A549 (cell line): ENCODE measurements at regions not wholly inside any gene's neighbourhood (a gene's known extent, or its start where the extent isn't known, plus 50 kb on each side); places are given as distances from the start of the nearest gene placed in this dataset.
"Not testable (repeated sequence)": the region's sequence is repeated elsewhere in the genome, so short reads cannot be mapped to it uniquely, and the experiment has no call there.

Experiments
- ATAC-seq, 2 experiments: fragments of 200-7000 bp in 1 of 2; fragments of >200 bp in 1 of 2; cut with Nextera tagmentation in 1 of 2; cut with Tn5 transposase in 1 of 2; 3 replicates each; pipeline versions ENCODE4 v1.8.0 to v1.9.1; 2018 to 2020; ENCODE audit warnings: mild to moderate bottlenecking in 1 of 2, moderate library complexity in 1 of 2
- CTCF ChIA-PET: fragments of 300-600 bp; sonication (Branson Sonifier 250); formaldehyde crosslinking; extraction: SDS; loops from one replicate; lab custom pipeline; 2021; ENCODE audit warnings: antibody characterized with exemption, inconsistent platforms; lab: Yijun Ruan, JAX
- POLR2A ChIA-PET: fragments of 350-600 bp; formaldehyde crosslinking; extraction: SDS; loops from one replicate; lab custom pipeline; 2021; ENCODE audit warnings: antibody characterized with exemption, inconsistent platforms; lab: Yijun Ruan, JAX
- DNase-seq, 2 experiments: peaks; one replicate each; pipeline versions ENCODE4 v3.0.0 to v3.0.0-alpha.2; 2011 to 2016; ENCODE audit warnings: low read depth in 1 of 2, low spot score in 1 of 2
- FAIRE-seq: peaks from 2 replicates; lab custom pipeline; 2011; peaks lifted over from hg19 to GRCh38; lab: Jason Lieb, UNC
- H3K27ac ChIP-seq, 2 experiments: fragments of >200 bp; sonication (Bioruptor Twin); formaldehyde crosslinking; 3 replicates each; pipeline ENCODE4 v1.5.1; 2016 to 2017
- H3K4me1 ChIP-seq: fragments of >200 bp; sonication (Bioruptor Twin); formaldehyde crosslinking; 3 replicates; pipeline ENCODE4 v1.6.1; 2016
- H3K4me2 ChIP-seq: fragments of >200 bp; sonication (Bioruptor Twin); formaldehyde crosslinking; 3 replicates; pipeline ENCODE4 v1.6.1; 2016
- H3K4me3 ChIP-seq: fragments of >200 bp; sonication (Bioruptor Twin); formaldehyde crosslinking; 3 replicates; pipeline ENCODE4 v1.5.1; 2016
- H3K9me3 ChIP-seq: fragments of >200 bp; sonication (Bioruptor Twin); formaldehyde crosslinking; 3 replicates; pipeline ENCODE4 v1.6.1; 2016
- CEBPB ChIP-seq, 2 experiments: fragments of >200 bp in 1 of 2; sonication (Bioruptor Twin) in 1 of 2; formaldehyde crosslinking in 1 of 2; IDR thresholded peaks; 2 replicates each; pipeline ENCODE4 v1.6.1; 2012 to 2016
- ESRRA ChIP-seq: fragments of 150-350 bp; IDR thresholded peaks from 2 replicates; pipeline ENCODE4 v1.6.1; 2014; ENCODE audit warnings: mild to moderate bottlenecking, low read length, borderline replicate concordance
- FOSL2 ChIP-seq, 2 experiments: fragments of 450-650 bp in 1 of 2; fragments of >200 bp in 1 of 2; sonication (Bioruptor Twin) in 1 of 2; formaldehyde crosslinking; IDR thresholded peaks; 2 replicates each; pipeline versions ENCODE4 v1.5.0 to v1.6.1; 2016 to 2020; ENCODE audit warnings: mild to moderate bottlenecking in 1 of 2, moderate library complexity in 1 of 2
- FOXS1 ChIP-seq: fragments of 250-450 bp; sonication (Bioruptor Pico); IDR thresholded peaks from 2 replicates; pipeline ENCODE4 v1.5.0; 2020; ENCODE audit warnings: mild to moderate bottlenecking, moderate library complexity
- HEYL ChIP-seq: fragments of 250-450 bp; sonication (Bioruptor Pico); IDR thresholded peaks from 2 replicates; pipeline ENCODE4 v1.8.0; 2021; ENCODE audit warnings: mild to moderate bottlenecking, moderate library complexity
- HOXA7 ChIP-seq: fragments of 250-450 bp; sonication (Bioruptor Pico); IDR thresholded peaks from 2 replicates; pipeline ENCODE4 v1.5.0; 2020; ENCODE audit warnings: mild to moderate bottlenecking, moderate library complexity
- HOXB5 ChIP-seq: fragments of 250-450 bp; sonication (Bioruptor Pico); IDR thresholded peaks from 2 replicates; pipeline ENCODE4 v1.5.0; 2020; ENCODE audit warnings: mild to moderate bottlenecking, moderate library complexity
- JUNB ChIP-seq: fragments of >200 bp; sonication (Bioruptor Twin); formaldehyde crosslinking; IDR thresholded peaks from 2 replicates; pipeline ENCODE4 v1.6.1; 2016
- KDM5A ChIP-seq: fragments of 200-600 bp; sonication (generic); IDR thresholded peaks from 2 replicates; pipeline ENCODE4 v1.6.1; 2016; ENCODE audit warnings: antibody characterized with exemption, mild to moderate bottlenecking
- MAZ ChIP-seq: fragments of 150-350 bp; IDR thresholded peaks from 2 replicates; pipeline ENCODE4 v1.6.1; 2014; ENCODE audit warnings: antibody characterized with exemption, low read depth, low read length, borderline replicate concordance
- MYC ChIP-seq: IDR thresholded peaks from 2 replicates; pipeline ENCODE4 v1.6.1; 2012; ENCODE audit warnings: mild to moderate bottlenecking, inconsistent platforms, low read length, improper control_type of control experiment, borderline replicate concordance
- POLR2A ChIP-seq: IDR thresholded peaks from 2 replicates; pipeline ENCODE4 v1.6.1; 2012; ENCODE audit warnings: mild to moderate bottlenecking, low read length
- SMC3 ChIP-seq: fragments of >200 bp; sonication (Bioruptor Twin); formaldehyde crosslinking; IDR thresholded peaks from 3 replicates; pipeline ENCODE4 v1.6.1; 2018; ENCODE audit warnings: inconsistent platforms
- SREBF2 ChIP-seq: fragments of 450-650 bp; IDR thresholded peaks from 2 replicates; pipeline ENCODE4 v1.6.1; 2014; ENCODE audit warnings: mild to moderate bottlenecking, moderate library complexity
- ZFP36 ChIP-seq: fragments of 450-650 bp; IDR thresholded peaks from 2 replicates; pipeline ENCODE4 v1.6.1; 2014; ENCODE audit warnings: borderline replicate concordance; ENCODE audit not compliant: partially characterized antibody
- ZNF302 ChIP-seq: fragments of 250-450 bp; sonication (Bioruptor Pico); IDR thresholded peaks from 2 replicates; pipeline ENCODE4 v1.9.0; 2021; ENCODE audit warnings: inconsistent platforms, mild to moderate bottlenecking, moderate library complexity
- WGBS: methylation state at CpG from one replicate; pipeline ENCODE4 v1.1.6; 2017; ENCODE audit errors: missing lambda C conversion rate; 5-methylcytosine and 5-hydroxymethylcytosine counted together

DNA sequence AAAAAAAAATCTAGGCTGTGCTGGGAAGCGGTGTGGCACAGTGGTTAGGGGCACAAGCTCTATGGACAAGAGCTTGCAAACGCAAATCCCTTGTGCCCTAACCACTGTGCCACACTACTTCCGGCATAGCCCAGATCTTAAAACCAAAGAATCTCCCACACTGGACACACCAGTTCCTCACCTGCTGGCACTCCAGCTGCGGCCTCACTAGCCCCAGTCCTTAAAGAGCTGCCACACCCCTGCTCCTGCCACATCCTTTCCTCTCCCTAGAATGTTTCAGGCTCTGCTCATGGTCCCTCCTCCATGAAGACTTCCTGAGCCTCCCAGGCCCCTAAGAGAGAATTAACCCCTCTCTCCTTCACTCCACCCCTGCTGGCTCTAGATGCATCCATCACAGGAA, 71.8 kb upstream of the SRSF6 start (continued):
- no peak for TF ChIP-seq KDM5A
- TF ChIP-seq HOXB5, result no peak
- no peak for TF ChIP-seq ESRRA

DNA sequence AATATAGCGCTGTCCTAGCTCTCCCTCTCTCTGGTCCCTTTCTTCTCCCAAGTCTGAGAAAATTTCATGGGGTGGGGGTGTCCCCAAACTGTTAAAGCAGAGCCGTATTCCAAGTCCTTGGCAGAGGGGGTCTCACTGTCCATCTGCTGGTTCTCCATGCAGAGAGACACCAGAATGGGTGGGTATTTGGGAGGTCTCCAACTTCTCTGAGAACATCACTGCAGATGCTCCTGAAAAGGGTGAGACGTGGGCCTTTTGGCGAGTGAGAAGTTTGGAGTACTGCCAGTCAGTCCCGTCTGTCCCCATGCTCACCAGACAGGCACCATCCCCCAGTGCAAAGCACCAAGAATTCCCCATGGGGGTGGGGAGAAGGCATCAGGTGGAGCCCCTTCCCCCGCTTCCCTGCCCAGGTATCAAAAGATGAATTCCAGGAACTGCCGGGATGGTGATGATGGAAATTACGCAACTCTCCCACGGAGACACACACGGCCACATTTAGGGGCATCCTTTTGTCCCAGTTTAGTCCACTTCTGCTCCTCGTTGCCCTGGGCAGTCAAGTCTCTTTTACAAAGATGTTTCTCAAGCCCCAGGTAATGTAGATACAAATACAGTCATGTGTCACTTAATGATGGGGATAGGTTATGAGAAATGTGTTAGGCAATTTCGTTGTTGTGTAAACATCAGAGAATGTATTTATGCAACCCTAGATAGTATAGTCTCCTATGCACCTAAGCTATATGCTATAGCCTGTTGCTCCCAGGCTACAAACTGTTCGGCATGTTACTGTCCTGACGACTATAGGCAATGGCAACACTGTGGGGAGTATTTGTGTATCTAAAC, 73.4 kb upstream of the SRSF6 start:
- WGBS, result 22% methylated on average over 13 of the region's 14 CpGs
- Histone ChIP-seq H3K27ac (no peak overlapping the region), H3K4me2 (no peak overlapping the region), H3K4me3 (no peak overlapping the region), H3K4me1 (peaks cover 7% of the 10 kb centered on the region; the same call in 1 of the 3 replicates), H3K9me3 (no peaks in the 10 kb centered on the region)
- no peak for DNase-seq
- TF ChIP-seq HOXA7 (CRISPR knock-in tag) (no peak), CEBPB (IDR thresholded peaks at IDR 0.05) (peak; percentile 36 to 76; a peak in 3 of 4 replicates)
- ChIA-PET POLR2A (no interaction called here), CTCF (no interaction called here)
- no peak for FAIRE-seq
- ATAC-seq, result no peak

DNA sequence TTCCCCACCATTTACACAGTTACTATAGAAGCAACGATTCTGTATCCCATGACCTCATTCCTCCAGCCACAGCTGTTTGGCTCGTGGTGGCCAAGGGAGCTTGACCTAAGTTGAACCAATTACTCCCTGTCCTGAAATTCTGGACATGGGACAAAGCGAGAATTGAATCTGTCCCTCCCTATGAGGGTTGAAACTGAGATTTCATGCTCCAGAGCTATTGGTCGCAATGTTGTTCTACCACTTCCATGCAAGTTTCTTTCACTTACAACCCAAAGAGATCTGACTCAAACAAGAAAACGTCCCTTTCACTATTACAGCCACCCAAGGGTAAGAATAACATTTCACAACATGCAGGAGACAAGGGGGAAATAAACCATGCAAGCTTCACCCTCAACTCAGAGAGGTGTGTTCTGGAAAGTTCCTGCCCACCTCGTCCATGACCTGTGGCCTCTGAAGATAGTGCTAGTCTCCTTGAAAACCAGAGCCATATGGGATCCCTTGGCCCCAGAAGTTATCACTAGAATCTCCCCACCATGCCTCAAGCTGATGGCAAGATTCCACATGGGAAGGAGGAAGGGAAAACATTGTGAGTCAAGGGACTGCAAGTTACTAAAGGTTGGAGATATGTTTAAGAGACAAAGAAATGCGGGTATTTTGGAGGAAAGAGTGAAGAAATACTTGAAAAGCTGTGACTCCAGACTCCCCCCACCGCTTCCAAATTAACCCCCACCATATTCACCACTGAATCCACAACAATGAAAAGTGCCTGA, 74.5 kb upstream of the SRSF6 start:
- no peaks in the 10 kb centered on the region for H3K9me3 ChIP-seq
- no peak for DNase-seq
- peaks cover 4% of the 10 kb centered on the region; the same call in 1 of the 3 replicates for H3K4me1 ChIP-seq
- no peak for ATAC-seq
- ChIA-PET CTCF (no interaction called here), POLR2A (no interaction called here)
- no peak for TF ChIP-seq ZNF302 (CRISPR knock-in tag)
- TF ChIP-seq ZFP36, result no peak
- no peak for TF ChIP-seq FOXS1 (CRISPR knock-in tag)
- no peak for TF ChIP-seq SMC3
- TF ChIP-seq MYC, result no peak
- no peak for TF ChIP-seq HEYL (CRISPR knock-in tag)
- no peak for TF ChIP-seq SREBF2
- TF ChIP-seq HOXA7 (CRISPR knock-in tag), result no peak
- TF ChIP-seq JUNB, result no peak
- TF ChIP-seq FOSL2 (IDR thresholded peaks at IDR 0.05), result no peak
- TF ChIP-seq FOSL2 (CRISPR knock-in tag; IDR thresholded peaks at IDR 0.05), result no peak
- no peak for TF ChIP-seq MAZ
- TF ChIP-seq POLR2A, result no peak
- FAIRE-seq, result no peak
- WGBS, result 11% methylated on average over 8 of the region's 8 CpGs
- H3K4me3 ChIP-seq, result no peak overlapping the region
- no peak overlapping the region for H3K4me2 ChIP-seq
- no peak overlapping the region for H3K27ac ChIP-seq

DNA sequence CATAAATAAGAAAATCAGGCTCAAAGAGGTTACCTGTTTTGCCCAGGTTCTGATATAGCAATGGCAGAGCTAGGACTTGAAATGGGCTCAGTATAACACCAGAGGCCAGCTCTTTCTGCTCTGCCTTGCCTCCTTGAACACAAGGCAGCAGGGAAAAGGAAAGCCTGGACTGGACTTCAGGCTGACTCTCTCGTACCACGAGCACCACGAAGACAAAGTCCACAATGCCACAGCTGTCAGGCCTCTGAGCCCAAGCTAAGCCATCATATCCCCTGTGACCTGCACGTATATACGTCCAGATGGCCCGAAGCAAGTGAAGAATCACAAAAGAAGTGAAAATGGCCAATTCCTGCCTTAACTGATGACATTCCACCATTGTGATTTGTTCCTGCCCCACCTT, 75.6 kb upstream of the SRSF6 start:
- H3K4me3 ChIP-seq, CTCF ChIA-PET, POLR2A ChIA-PET, H3K4me2 ChIP-seq, H3K27ac ChIP-seq, H3K4me1 ChIP-seq, H3K9me3 ChIP-seq, DNase-seq, ATAC-seq, FAIRE-seq: not testable (repeated sequence)
- WGBS, result 45% methylated on average over 6 of the region's 6 CpGs

DNA sequence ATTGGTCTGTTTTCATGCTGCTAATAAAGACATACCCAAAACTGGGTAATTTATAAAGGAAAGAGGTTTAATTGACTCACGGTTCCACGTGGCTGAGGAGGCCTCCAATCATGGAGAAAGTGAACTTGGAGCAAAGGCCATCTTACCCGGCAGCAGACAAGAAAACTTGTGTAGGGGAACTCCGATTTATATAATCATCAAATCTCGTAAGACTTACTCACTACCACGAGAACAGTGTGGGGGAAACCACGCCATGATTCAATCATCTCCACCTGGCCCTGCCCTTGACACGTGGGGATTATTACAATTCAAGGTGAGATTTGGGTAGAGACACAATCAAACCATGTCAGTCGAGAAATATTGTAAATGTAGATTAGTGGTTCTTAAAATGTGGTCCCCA, 76.2 kb upstream of the SRSF6 start:
- DNase-seq, H3K27ac ChIP-seq, H3K9me3 ChIP-seq, H3K4me1 ChIP-seq, ATAC-seq, CTCF ChIA-PET, H3K4me2 ChIP-seq, FAIRE-seq, POLR2A ChIA-PET, H3K4me3 ChIP-seq: not testable (repeated sequence)
- 23% methylated on average over 9 of the region's 9 CpGs for WGBS
